ENCODE measurements at regions not wholly inside any gene's neighbourhood (a gene's known extent, or its start where the extent isn't known, plus 50 kb on each side); places are given as distances from the start of the nearest gene placed in this dataset.
"Not testable (repeated sequence)": the region's sequence is repeated elsewhere in the genome, so short reads cannot be mapped to it uniquely, and the experiment has no call there.

DNA sequence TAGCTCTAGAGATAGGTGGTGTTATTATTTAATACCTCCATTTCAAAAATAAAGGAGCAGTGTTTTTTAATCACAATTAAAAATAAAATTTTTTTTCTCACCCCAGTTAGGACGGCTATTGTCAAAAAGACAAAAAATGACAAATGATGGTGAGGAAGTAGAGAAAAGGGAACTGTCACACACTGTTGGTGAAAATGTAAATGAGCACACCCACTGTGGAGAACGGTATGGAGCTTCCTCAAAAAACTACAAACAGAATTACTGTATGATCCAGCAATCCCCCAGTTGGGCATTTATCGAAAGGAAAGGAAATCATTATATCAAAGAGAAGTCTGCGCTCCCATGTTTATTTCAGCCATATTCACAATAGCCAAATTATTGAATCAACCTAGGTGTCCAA, 148.7 kb upstream of the NR5A2 start:
- no peak for DNase-seq

- no peak for DNase-seq
These were observed 128.9 kb upstream of the NR5A2 start for GRCh38 chr1:199898654-199899053.

- DNase-seq, result no peak
These were observed 126.2 kb upstream of the NR5A2 start for GRCh38 chr1:199901341-199901740.

DNA sequence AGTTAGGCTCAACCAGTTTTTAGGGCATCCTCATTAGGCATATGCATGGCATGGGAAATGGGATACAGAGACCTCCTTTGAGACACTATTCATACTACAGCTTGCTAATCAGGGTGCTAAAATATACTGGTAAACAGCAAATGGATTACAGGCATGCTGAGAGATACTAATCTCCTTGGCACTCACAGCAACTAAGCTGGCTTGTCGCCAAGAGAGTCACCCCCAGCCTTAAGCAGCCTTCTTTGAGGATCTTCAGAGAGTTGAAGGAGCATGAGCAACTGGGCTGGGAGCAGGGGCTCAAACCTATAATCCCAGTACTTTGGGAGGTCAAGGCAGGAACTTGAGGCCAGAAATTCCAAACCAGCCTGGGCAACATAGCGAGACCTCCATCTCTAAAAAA, 120.1 kb upstream of the NR5A2 start:
- no peak for DNase-seq

DNA sequence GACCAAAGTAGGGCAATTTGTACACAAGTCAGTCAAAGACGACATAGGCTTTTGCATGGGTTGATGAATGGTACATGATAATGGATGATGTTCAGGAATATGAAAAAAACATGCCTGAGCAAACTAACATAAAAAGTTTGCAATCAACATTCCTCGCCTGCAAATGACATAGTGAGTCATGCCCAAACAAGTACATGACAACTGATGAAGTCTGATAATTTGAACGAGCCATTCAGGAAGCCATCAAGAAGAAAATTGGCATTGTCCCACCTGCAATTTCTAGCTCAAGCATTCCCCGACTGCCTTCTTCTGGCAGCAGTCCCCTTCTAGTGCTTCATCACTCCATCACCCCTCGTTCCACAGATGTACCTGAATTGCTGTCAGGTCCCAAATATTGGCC, 118.4 kb upstream of the NR5A2 start:
- no peak for DNase-seq

GRCh38 chr1:199913318-199913717, 114.2 kb upstream of the NR5A2 start:
- DNase-seq, result no peak

- no peak for DNase-seq
These were observed 113.0 kb upstream of the NR5A2 start for GRCh38 chr1:199914546-199914945.

DNA sequence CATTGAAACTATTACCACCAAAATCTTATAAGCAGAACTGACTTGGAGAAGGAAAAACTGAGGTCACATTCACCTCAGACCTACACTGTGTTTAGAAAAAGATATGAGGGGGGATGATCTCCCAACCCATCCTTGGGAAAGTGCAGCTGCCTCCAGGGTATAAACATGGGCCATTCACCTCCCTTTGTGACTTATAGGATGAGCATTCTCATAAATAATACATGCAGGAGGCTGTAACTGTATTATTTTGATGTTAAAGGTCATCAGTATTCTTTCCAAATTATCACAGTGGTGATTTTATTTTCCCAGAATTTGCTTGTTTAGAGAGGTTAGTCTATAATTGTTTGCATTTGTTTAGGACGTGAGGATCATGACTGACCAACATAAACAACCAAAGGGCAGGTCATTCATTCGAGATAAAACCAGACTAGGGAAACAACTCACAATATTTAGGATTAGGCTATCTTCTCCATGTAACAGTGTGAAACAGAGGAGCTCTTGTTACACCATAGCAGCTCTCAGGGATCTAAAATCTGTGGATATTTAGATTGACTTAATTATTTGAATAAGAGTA, 109.2 kb upstream of the NR5A2 start:
- DNase-seq, result no peak

GRCh38 chr1:199920635-199921034, 106.9 kb upstream of the NR5A2 start:
- no peak for DNase-seq

GRCh38 chr1:199929556-199929955, 98.0 kb upstream of the NR5A2 start:
- no peak for DNase-seq

GRCh38 chr1:199930067-199930466, 97.4 kb upstream of the NR5A2 start:
- DNase-seq, result not testable (repeated sequence)

DNA sequence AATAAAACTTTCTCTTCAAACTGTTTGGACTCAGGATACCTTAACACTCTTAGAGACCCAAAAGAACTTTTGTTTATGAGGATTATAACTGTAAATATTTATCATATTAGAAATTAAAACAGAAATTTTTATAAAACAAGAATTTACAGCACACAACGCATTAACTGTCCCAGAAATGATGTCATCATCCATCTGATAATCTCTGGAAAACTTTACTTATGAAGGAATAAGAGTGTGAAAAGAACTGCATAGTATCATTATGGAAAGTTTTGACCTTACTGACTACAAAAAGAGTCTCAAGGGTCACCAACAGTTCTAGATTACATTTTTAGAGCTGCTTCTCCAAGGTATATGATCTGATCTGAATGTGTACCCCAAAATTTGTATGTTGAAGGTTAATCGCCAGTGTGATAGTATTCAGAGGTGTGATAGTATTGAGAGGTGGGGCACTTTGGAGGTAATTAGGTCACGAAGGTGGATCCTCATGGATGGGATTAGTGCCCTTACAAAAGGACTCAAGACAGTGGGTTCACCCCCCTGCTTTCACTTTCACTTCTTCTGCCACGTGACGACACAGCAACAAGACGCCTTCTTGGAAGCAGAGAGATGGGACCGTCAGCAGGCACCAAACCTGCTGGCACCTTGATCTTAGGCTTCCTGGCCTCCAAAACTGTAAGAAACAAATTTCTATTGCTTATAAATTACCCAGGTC, 95.7 kb upstream of the NR5A2 start:
- DNase-seq, result peak; percentile 16

GRCh38 chr1:199932462-199932861, 95.0 kb upstream of the NR5A2 start:
- no peak for DNase-seq

DNA sequence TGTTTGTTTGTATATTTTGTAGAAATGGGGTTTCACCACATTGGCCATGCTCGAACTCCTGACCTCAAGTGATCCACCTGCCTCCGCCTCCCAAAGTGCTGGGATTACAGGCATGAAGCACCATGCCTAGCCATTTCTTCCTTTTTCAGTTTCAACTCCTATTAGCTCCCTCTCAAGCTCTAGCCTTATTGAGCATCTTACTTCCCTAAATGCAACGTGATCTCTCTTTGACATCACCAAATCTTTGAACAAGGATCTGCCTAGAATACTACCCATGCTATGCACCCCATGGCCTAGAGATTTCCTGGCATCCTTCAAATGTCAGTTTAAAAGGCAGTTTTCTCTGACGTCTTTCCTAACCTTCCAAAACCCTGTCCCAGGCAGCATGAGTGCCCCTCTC, 91.1 kb upstream of the NR5A2 start:
- DNase-seq, result no peak

DNA sequence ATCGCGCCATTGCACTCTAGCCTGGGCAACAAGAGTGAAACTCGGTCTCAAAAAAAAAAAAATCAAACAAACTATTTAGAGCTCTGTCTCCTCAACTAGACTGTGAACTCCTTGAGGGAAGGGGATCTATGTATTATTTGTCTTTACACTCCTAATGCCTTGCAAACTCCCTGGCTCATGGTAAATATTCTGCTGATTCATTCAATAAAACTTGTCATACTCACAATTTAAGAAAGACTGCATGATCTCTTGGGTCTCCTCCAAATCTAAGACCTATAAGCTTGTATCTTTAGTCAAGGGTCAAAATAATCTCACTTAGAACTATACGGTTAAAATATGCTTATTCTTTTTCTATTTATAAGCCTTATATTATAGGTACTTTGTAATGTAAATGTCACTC, 90.3 kb upstream of the NR5A2 start:
- DNase-seq, result no peak

DNA sequence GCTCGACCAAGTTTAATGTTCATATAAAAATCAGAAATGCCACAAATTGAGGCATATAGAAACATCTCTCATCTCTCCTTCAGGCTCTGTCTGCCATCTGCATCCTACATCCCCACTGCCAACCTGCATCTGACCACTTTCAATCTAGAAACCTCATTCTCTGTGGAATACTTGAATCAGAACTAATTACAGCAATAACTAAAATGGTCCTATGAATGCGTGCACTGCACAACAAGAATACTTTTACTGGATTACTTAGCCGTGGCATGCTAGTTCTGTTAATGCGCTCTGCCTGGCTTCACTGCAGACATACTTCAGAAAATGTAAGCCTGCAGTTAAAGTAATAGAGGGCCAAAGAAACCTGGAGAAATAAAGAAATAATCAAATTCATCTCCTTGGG, 89.8 kb upstream of the NR5A2 start:
- no peak for DNase-seq

DNA sequence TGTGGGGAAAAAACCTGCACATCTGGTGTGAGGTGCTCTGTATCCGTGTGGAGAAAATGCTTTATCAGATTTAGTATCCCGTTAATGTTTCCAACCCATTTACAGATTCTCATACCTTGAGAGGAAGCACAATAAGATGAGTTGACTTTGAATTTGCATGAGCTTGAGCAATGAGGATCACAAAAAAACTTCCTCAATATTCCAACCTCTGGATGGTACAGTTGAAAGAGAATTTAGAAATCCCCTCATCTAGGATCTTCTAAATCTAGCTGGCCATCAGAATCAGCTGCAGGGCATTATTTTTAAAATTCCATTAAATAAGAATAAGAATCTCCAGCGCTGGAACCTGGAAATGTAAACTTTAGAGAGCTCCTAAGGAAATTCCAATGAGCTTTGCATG, 82.5 kb upstream of the NR5A2 start:
- no peak for DNase-seq

GRCh38 chr1:199945591-199945990, 81.9 kb upstream of the NR5A2 start:
- no peak for DNase-seq

GRCh38 chr1:199946305-199947155, 81.0 kb upstream of the NR5A2 start:
- no peak for DNase-seq

- no peak for DNase-seq
These were observed 78.8 kb upstream of the NR5A2 start for GRCh38 chr1:199948587-199949280.

DNA sequence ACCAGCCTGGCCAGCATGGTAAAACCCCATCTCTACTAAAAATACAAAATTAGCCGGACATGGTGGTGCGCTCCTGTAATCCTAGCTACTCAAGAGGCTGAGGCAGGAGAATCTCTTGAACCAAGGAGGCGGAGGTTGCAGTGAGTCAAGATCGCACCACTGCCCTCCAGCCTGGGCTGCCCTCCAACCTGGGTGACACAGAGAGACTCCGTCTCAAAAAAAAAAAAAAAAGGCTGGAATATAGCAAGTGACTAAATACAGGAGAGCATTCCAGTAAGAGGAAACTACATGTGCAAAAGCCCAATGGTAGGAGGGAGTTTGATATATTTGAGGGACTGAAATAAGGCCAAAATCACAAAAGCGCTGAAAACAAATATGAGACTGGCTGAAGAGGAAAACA, 76.5 kb upstream of the NR5A2 start:
- not testable (repeated sequence) for DNase-seq

GRCh38 chr1:199953651-199954050, 73.9 kb upstream of the NR5A2 start:
- DNase-seq, result no peak

GRCh38 chr1:199954699-199955098, 72.8 kb upstream of the NR5A2 start:
- no peak for DNase-seq

DNA sequence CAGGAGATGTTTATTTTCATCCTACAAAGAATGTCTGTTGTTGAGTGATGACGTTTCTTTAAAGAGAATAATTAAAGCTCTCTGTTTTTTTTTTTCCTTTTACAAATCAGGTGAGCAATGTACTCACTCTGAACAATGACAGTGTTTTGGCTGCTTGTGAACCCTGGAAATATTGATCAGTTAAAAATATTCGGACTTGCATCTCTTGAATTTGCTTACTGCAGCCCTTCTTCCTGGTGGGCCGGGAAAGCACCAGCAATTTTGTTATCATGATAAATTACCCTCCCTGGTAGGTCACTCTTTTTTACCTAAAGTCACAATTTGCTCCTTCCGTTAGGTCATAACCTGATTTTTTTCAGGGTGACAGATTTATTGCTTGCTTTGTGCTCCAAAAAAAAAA, 72.3 kb upstream of the NR5A2 start:
- no peak for DNase-seq
